HepG2 (cell line): ENCODE measurements at regions not wholly inside any gene's neighbourhood (a gene's known extent, or its start where the extent isn't known, plus 50 kb on each side); places are given as distances from the start of the nearest gene placed in this dataset.
"Not testable (repeated sequence)": the region's sequence is repeated elsewhere in the genome, so short reads cannot be mapped to it uniquely, and the experiment has no call there.

Source experiments
- ATAC-seq: fragments of 200-7000 bp; cut with Tn5 transposase; 3 replicates; pipeline ENCODE4 v1.9.1; 2020; ENCODE audit warnings: mild to moderate bottlenecking, moderate library complexity
- BruUV-seq: library from RNA; stranded (reverse); fragments of 400-500 nt; replicated peaks from 2 replicates; lab custom pipeline; 2021; lab: Mats Ljungman, UMichigan
- CTCF ChIA-PET: fragments of 300-600 bp; formaldehyde crosslinking; extraction: SDS; loops from one replicate; lab custom pipeline; 2021; ENCODE audit warnings: low total read pairs, inconsistent platforms, low intra/inter-chr PET ratio; lab: Yijun Ruan, JAX
- POLR2A ChIA-PET: fragments of 350-600 bp; sonication (Branson Sonifier 250); formaldehyde crosslinking; loops from one replicate; lab custom pipeline; 2020; ENCODE audit warnings: antibody characterized with exemption, inconsistent platforms; lab: Yijun Ruan, JAX
- DNase-seq: peaks from one replicate; pipeline ENCODE4 v3.0.0-alpha.2; 2015; ENCODE audit warnings: low spot score
- FAIRE-seq: peaks from 3 replicates; lab custom pipeline; 2011; peaks lifted over from hg19 to GRCh38; lab: Jason Lieb, UNC
- H2AFZ ChIP-seq: one replicate; pipeline ENCODE4 v1.6.1; 2011; ENCODE audit warnings: low read length, inconsistent platforms
- H3K27ac ChIP-seq: fragments of 300-600 bp; 3 replicates; pipeline ENCODE4 v1.8.0; 2011; ENCODE audit warnings: mixed run types, mild to moderate bottlenecking, mixed read lengths, low read length, inconsistent platforms; ENCODE audit not compliant: insufficient read depth; ENCODE audit errors: extremely low read length
- H3K27me3 ChIP-seq, 2 experiments: fragments of 200-600 bp in 1 of 2; 2 replicates in 1 of 2; 3 replicates in 1 of 2; pipeline versions ENCODE4 v1.6.0 to v1.8.0; 2011; ENCODE audit warnings: low read length in 2 of 2, mild to moderate bottlenecking in 2 of 2, moderate library complexity in 2 of 2, inconsistent platforms in 1 of 2; ENCODE audit not compliant: insufficient read depth in 2 of 2, control insufficient read depth in 1 of 2
- H3K36me3 ChIP-seq, 2 experiments: fragments of 200-600 bp in 1 of 2; replicated peaks in 1 of 2; 2 replicates in 1 of 2; 3 replicates in 1 of 2; pipeline versions ENCODE4 v1.5.1 to v1.8.0; 2011; ENCODE audit warnings: low read length in 2 of 2, inconsistent platforms in 1 of 2; ENCODE audit not compliant: insufficient read depth in 2 of 2, control insufficient read depth in 1 of 2
- H3K4me1 ChIP-seq: 2 replicates; pipeline ENCODE4 v1.5.1; 2012; ENCODE audit warnings: low read length, inconsistent platforms; ENCODE audit not compliant: insufficient read depth
- H3K4me2 ChIP-seq: 2 replicates; pipeline ENCODE4 v1.6.0; 2011; ENCODE audit warnings: low read depth, low read length, inconsistent platforms
- H3K4me3 ChIP-seq, 3 experiments: fragments of 200-600 bp in 1 of 3; sonication (generic), shearing (Covaris generic) in 1 of 3; replicated peaks in 1 of 3; 2 replicates each; pipeline ENCODE4 v1.5.1; 2011 to 2016; ENCODE audit warnings: low read length in 3 of 3, inconsistent platforms in 2 of 3, low read depth in 2 of 3, mild to moderate bottlenecking in 2 of 3, control low read depth in 1 of 3, mixed read lengths in 1 of 3; ENCODE audit not compliant: insufficient read depth in 1 of 3
- H3K79me2 ChIP-seq: one replicate; pipeline ENCODE4 v1.6.1; 2011; ENCODE audit warnings: low read length, inconsistent platforms; ENCODE audit not compliant: insufficient read depth
- H3K9ac ChIP-seq: 2 replicates; pipeline ENCODE4 v1.6.0; 2011; ENCODE audit warnings: mild to moderate bottlenecking, low read depth, low read length, inconsistent platforms; ENCODE audit not compliant: insufficient read depth
- H3K9me3 ChIP-seq: 2 replicates; pipeline ENCODE4 v1.5.1; 2012; ENCODE audit warnings: mild to moderate bottlenecking, low read length
- H4K20me1 ChIP-seq: 2 replicates; pipeline ENCODE4 v1.6.0; 2011; ENCODE audit warnings: inconsistent platforms, mild to moderate bottlenecking, low read length, moderate library complexity; ENCODE audit not compliant: insufficient read depth
- AKAP8 ChIP-seq: sonication (generic); formaldehyde crosslinking; IDR thresholded peaks from 2 replicates; pipeline ENCODE4 v1.5.1; 2020; ENCODE audit warnings: mild to moderate bottlenecking, missing genetic modification reagents
- ATF5 ChIP-seq: sonication (generic); formaldehyde crosslinking; IDR thresholded peaks from 2 replicates; pipeline ENCODE4 v1.4.0; 2020; ENCODE audit warnings: mild to moderate bottlenecking, low read depth, missing genetic modification reagents
- RARG ChIP-seq: sonication (generic); formaldehyde crosslinking; IDR thresholded peaks from 2 replicates; pipeline ENCODE4 v1.4.0; 2020; ENCODE audit warnings: low read depth, mild to moderate bottlenecking, missing genetic modification reagents
- SMC3 ChIP-seq: IDR thresholded peaks from 2 replicates; pipeline ENCODE4 v1.6.1; 2011; ENCODE audit warnings: low read length, improper control_type of control experiment
- SOX5 ChIP-seq: IDR thresholded peaks from 2 replicates; pipeline ENCODE4 v1.6.1; 2016; ENCODE audit warnings: borderline replicate concordance
- TAF15 ChIP-seq: fragments of 200-400 bp; formaldehyde crosslinking; IDR thresholded peaks from one replicate; pipeline ENCODE4 v1.6.1; 2018; ENCODE audit warnings: mild to moderate bottlenecking, low read depth, low read length; ENCODE audit not compliant: poor library complexity, severe bottlenecking
- ZBTB26 ChIP-seq: IDR thresholded peaks from 2 replicates; pipeline ENCODE4 v1.6.1; 2016; ENCODE audit warnings: missing compliant biosample characterization, missing genetic modification reagents, borderline replicate concordance
- ZNF292 ChIP-seq: sonication (generic); formaldehyde crosslinking; IDR thresholded peaks from 2 replicates; pipeline ENCODE4 v1.8.1; 2022; ENCODE audit warnings: mild to moderate bottlenecking, low read depth, missing genetic modification reagents, borderline replicate concordance
- ZNF432 ChIP-seq: sonication (generic); formaldehyde crosslinking; IDR thresholded peaks from 2 replicates; pipeline ENCODE4 v1.5.0; 2020; ENCODE audit warnings: missing genetic modification reagents, mild to moderate bottlenecking, borderline replicate concordance
- ZNF768 ChIP-seq: sonication (generic); formaldehyde crosslinking; IDR thresholded peaks from 2 replicates; pipeline ENCODE4 v1.4.0; 2020; ENCODE audit warnings: missing genetic modification reagents
- WGBS: methylation state at CpG from one replicate; pipeline ENCODE4 v1.1.6; 2017; ENCODE audit warnings: low lambda C conversion rate; 5-methylcytosine and 5-hydroxymethylcytosine counted together
- in situ Hi-C: cut with HindIII; loops from 2 replicates; pipeline ENCODE4 v1.10.0; 2017; ENCODE audit warnings: low pct_unique_long_range_greater_than_20kb; ENCODE audit not compliant: extremely low pct_ligation_motif_present
- intact Hi-C: fragments of 100-400 bp; cut with micrococcal nuclease; formaldehyde crosslinking; loops from one replicate; pipeline ENCODE4 v1.10.0; 2022; ENCODE audit not compliant: unreplicated experiment
- TF ChIP-seq, protein P1 (sequence below): sonication (generic); formaldehyde crosslinking; IDR thresholded peaks from 2 replicates; pipeline ENCODE4 v1.4.0; 2020; ENCODE audit warnings: mild to moderate bottlenecking, missing genetic modification reagents

DNA sequence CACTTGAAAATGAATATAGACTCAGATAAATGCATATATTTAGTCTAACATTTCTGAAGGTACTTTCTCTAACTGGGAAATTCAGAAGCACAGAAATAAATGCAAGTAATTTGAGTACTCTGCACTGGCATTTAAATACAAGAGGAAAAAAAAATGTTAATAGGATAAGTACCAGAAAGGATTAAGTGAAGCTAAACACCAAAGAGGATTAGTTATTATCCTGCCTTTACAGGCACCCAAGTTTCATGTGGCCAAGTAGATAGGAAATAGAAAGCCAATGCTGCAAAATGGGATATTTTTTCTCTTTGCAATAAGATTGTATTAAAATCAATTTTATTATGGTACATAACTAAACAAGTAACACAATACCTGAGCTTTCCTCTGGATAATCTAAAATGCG lies 762.5 kb downstream of the PCDH7 start:
- H2AFZ ChIP-seq: no peak overlapping the region
- WGBS: 56% methylated on average over 1 of the region's 1 CpG
- no peak overlapping the region for H3K4me3 ChIP-seq
- no peaks in the 10 kb centered on the region for H3K27me3 ChIP-seq
- in situ Hi-C loops (no loop called here), intact Hi-C loops (no loop called here)
- H3K27ac ChIP-seq: no peak overlapping the region
- no peak for TF ChIP-seq TAF15
- no peak for TF ChIP-seq SMC3
- FAIRE-seq (no peak), ATAC-seq (no peak), DNase-seq (no peak)
- no peaks in the 10 kb centered on the region for H3K36me3 ChIP-seq
- H4K20me1 ChIP-seq: no peaks in the 10 kb centered on the region
- H3K4me1 ChIP-seq: no peaks in the 10 kb centered on the region
- ChIA-PET CTCF (no interaction called here), POLR2A (no interaction called here)
- H3K79me2 ChIP-seq: no peaks in the 10 kb centered on the region
- no peak overlapping the region for H3K9ac ChIP-seq
- no peak overlapping the region for H3K4me2 ChIP-seq
- no TSS peak for BruUV-seq
- peaks cover 43% of the 10 kb centered on the region for H3K9me3 ChIP-seq

DNA sequence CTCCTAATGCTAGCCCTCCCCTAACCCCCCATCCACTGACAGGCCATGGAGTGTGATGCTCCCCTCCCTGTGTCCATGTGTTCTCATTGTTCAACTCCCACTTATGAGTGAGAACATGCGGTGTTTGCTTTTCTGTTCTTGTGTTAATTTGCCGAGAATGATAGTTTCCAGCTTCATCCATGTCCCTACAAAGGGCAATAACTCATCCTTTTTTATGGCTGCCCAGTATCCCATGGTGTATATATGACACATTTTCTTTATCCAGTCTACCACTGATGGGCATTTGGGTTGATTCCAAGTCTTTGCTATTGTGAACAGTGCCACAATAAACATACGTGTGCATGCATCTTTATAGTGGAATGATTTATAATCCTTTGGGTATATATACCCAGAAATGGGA lies 779.0 kb downstream of the PCDH7 start:
- H3K27ac ChIP-seq, ATAC-seq, H3K79me2 ChIP-seq, H4K20me1 ChIP-seq, intact Hi-C loops, BruUV-seq, FAIRE-seq, H3K36me3 ChIP-seq, H3K4me2 ChIP-seq, H3K9ac ChIP-seq, H2AFZ ChIP-seq, POLR2A ChIA-PET, DNase-seq, H3K4me3 ChIP-seq, H3K4me1 ChIP-seq, in situ Hi-C loops, H3K27me3 ChIP-seq, CTCF ChIA-PET: not testable (repeated sequence)
- 26% methylated on average over 3 of the region's 3 CpGs for WGBS
- H3K9me3 ChIP-seq: peaks cover 13% of the 10 kb centered on the region

DNA sequence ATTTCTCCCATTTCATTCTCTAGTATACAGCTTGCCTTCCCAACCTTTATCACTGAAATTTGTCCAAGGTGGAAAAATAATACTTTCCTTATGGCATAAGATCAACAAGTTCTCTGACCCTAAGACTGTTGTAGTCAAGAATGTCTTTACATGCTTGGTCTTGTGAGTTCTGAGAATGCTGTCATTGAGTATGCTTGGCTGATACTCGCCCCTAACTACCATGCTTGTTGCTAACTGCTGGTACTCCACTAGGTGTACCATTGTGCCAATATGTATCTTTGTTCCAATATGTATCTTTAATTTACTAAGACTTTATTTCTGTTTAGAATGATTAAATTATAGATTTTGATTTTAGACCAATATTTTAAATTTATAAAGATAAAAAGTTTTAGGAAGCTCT lies 796.4 kb downstream of the PCDH7 start:
- Histone ChIP-seq H4K20me1 (no peaks in the 10 kb centered on the region), H3K79me2 (no peaks in the 10 kb centered on the region), H3K4me2 (no peak overlapping the region), H3K9me3 (peaks cover 47% of the 10 kb centered on the region), H3K9ac (no peak overlapping the region), H3K4me1 (no peaks in the 10 kb centered on the region), H3K4me3 (no peak overlapping the region), H3K36me3 (no peaks in the 10 kb centered on the region), H2AFZ (no peak overlapping the region), H3K27me3 (no peaks in the 10 kb centered on the region), H3K27ac (no peak overlapping the region)
- DNase-seq (no peak), FAIRE-seq (no peak), ATAC-seq (no peak)
- in situ Hi-C loops (no loop called here), intact Hi-C loops (no loop called here)
- ChIA-PET POLR2A (no interaction called here), CTCF (no interaction called here)
- no TSS peak for BruUV-seq
- 0% methylated on average over 1 of the region's 1 CpG for WGBS
- TF ChIP-seq RARG (CRISPR knock-in tag) (no peak), SOX5 (no peak), ZBTB26 (CRISPR knock-in tag) (no peak), ZNF768 (CRISPR knock-in tag) (no peak), AKAP8 (no peak), ZNF292 (CRISPR knock-in tag) (no peak), ZNF432 (no peak), ATF5 (CRISPR knock-in tag) (no peak)
- TF ChIP-seq, protein P1, sequence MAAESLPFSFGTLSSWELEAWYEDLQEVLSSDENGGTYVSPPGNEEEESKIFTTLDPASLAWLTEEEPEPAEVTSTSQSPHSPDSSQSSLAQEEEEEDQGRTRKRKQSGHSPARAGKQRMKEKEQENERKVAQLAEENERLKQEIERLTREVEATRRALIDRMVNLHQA (CRISPR knock-in tag): no peak
